Keratinocyte (primary cell): ENCODE measurements at regions not wholly inside any gene's neighbourhood (a gene's known extent, or its start where the extent isn't known, plus 50 kb on each side); places are given as distances from the start of the nearest gene placed in this dataset.

Experiments used
- DNase-seq: peaks from one replicate; pipeline ENCODE4 v3.0.0-alpha.2; 2011; ENCODE audit warnings: low read depth, missing footprints, low spot score
- FAIRE-seq: peaks from 2 replicates; lab custom pipeline; 2011; peaks lifted over from hg19 to GRCh38; lab: Jason Lieb, UNC
- H2AFZ ChIP-seq: 2 replicates; pipeline ENCODE4 v1.6.0; 2012; ENCODE audit warnings: low read length, control low read depth, inconsistent platforms; ENCODE audit not compliant: control insufficient read depth
- H3K27ac ChIP-seq: 2 replicates; pipeline ENCODE4 v1.5.1; 2011; ENCODE audit warnings: low read length; ENCODE audit not compliant: control insufficient read depth, insufficient read depth
- H3K27me3 ChIP-seq: 3 replicates; pipeline ENCODE4 v1.6.0; 2011; ENCODE audit warnings: low read length; ENCODE audit not compliant: control insufficient read depth, insufficient read depth; ENCODE audit errors: extremely low read depth
- H3K36me3 ChIP-seq, 2 experiments: 2 replicates in 1 of 2; 3 replicates in 1 of 2; pipeline ENCODE4 v1.5.1; 2011; ENCODE audit warnings: low read length in 2 of 2, mild to moderate bottlenecking in 1 of 2; ENCODE audit not compliant: control insufficient read depth in 2 of 2, insufficient read depth in 2 of 2; ENCODE audit errors: extremely low read depth in 1 of 2
- H3K4me1 ChIP-seq: 3 replicates; pipeline ENCODE4 v1.5.1; 2011; ENCODE audit warnings: low read length; ENCODE audit not compliant: control insufficient read depth, insufficient read depth; ENCODE audit errors: extremely low read depth
- H3K4me2 ChIP-seq: 3 replicates; pipeline ENCODE4 v1.6.0; 2011; ENCODE audit warnings: low read depth, low read length; ENCODE audit not compliant: control insufficient read depth, insufficient read depth; ENCODE audit errors: extremely low read depth
- H3K4me3 ChIP-seq, 3 experiments: fragments of 200-600 bp in 1 of 3; sonication (generic) in 1 of 3; 2 replicates in 2 of 3; 3 replicates in 1 of 3; pipeline ENCODE4 v1.5.1; 2011 to 2016; ENCODE audit warnings: low read length in 3 of 3, mild to moderate bottlenecking in 3 of 3, control low read depth in 2 of 3, inconsistent platforms in 1 of 3, low read depth in 1 of 3, mixed read lengths in 1 of 3, mixed run types in 1 of 3, moderate library complexity in 1 of 3; ENCODE audit not compliant: control insufficient read depth in 2 of 3, insufficient read depth in 2 of 3; ENCODE audit errors: extremely low read depth in 1 of 3
- H3K79me2 ChIP-seq: 2 replicates; pipeline ENCODE4 v1.6.0; 2012; ENCODE audit warnings: low read length; ENCODE audit not compliant: control insufficient read depth, insufficient read depth
- H3K9ac ChIP-seq: 3 replicates; pipeline ENCODE4 v1.6.0; 2011; ENCODE audit warnings: low read length; ENCODE audit not compliant: control insufficient read depth, insufficient read depth; ENCODE audit errors: extremely low read depth
- H3K9me1 ChIP-seq: 3 replicates; pipeline ENCODE4 v1.6.0; 2011; ENCODE audit warnings: low read length; ENCODE audit not compliant: control insufficient read depth, insufficient read depth; ENCODE audit errors: extremely low read depth
- H3K9me3 ChIP-seq: 2 replicates; pipeline ENCODE4 v1.5.1; 2012; ENCODE audit warnings: low read depth, low read length; ENCODE audit not compliant: control insufficient read depth
- H4K20me1 ChIP-seq: 3 replicates; pipeline ENCODE4 v1.6.0; 2011; ENCODE audit warnings: low read length; ENCODE audit not compliant: control insufficient read depth, insufficient read depth; ENCODE audit errors: extremely low read depth
- CTCF ChIP-seq, 3 experiments: IDR thresholded peaks in 1 of 3; conservative IDR thresholded peaks in 1 of 3; optimal IDR thresholded peaks in 1 of 3; 2 replicates in 2 of 3; 3 replicates in 1 of 3; pipeline versions ENCODE3 to v1.5.1; 2011; ENCODE audit warnings: low read length in 3 of 3, mild to moderate bottlenecking in 3 of 3, moderate library complexity in 2 of 3, control low read depth in 1 of 3, inconsistent platforms in 1 of 3; ENCODE audit not compliant: insufficient read depth in 2 of 3; ENCODE audit errors: extremely low read depth in 1 of 3
- EZH2 ChIP-seq: IDR thresholded peaks from one replicate; pipeline ENCODE4 v1.6.1; 2012; ENCODE audit warnings: inconsistent platforms, mild to moderate bottlenecking, low read length, moderate library complexity
- dilution Hi-C: fragments of 300-500 bp; cut with MboI; formaldehyde crosslinking; loops from one replicate; pipeline ENCODE4 v1.7.0; 2020; ENCODE audit warnings: low sequenced_read_pairs; ENCODE audit not compliant: extremely low pct_ligation_motif_present

GRCh38 chr18:2091937-2092336, 479.4 kb downstream of the METTL4 start:
- Histone ChIP-seq H3K27me3 (no peaks in the 10 kb centered on the region), H3K4me3 (no peak overlapping the region), H3K27ac (no peak overlapping the region), H3K36me3 (no peaks in the 10 kb centered on the region), H2AFZ (no peak overlapping the region), H3K9me1 (no peaks in the 10 kb centered on the region), H3K9me3 (no peaks in the 10 kb centered on the region), H4K20me1 (no peaks in the 10 kb centered on the region), H3K9ac (no peak overlapping the region), H3K4me2 (no peak overlapping the region), H3K4me1 (no peaks in the 10 kb centered on the region), H3K79me2 (no peaks in the 10 kb centered on the region)
- FAIRE-seq: no peak
- DNase-seq: no peak
- TF ChIP-seq CTCF (optimal IDR thresholded peaks at IDR 0.05 in 1 of 3, IDR thresholded peaks at IDR 0.05 in 1 of 3, conservative IDR thresholded peaks at IDR 0.05 in 1 of 3; ENCODE audit: extremely low read depth in 1 of 3, insufficient read depth in 2 of 3, low read length in 3 of 3) (no peak), EZH2 (no peak)
- dilution Hi-C loops: no loop called here

- Histone ChIP-seq H3K36me3 (no peaks in the 10 kb centered on the region), H3K4me2 (no peak overlapping the region), H2AFZ (no peak overlapping the region), H3K9me1 (no peaks in the 10 kb centered on the region), H3K9me3 (no peaks in the 10 kb centered on the region), H4K20me1 (no peaks in the 10 kb centered on the region), H3K9ac (no peak overlapping the region), H3K4me3 (no peak overlapping the region), H3K27me3 (no peaks in the 10 kb centered on the region), H3K27ac (no peak overlapping the region), H3K4me1 (no peaks in the 10 kb centered on the region), H3K79me2 (no peaks in the 10 kb centered on the region)
- dilution Hi-C loops: no loop called here
- FAIRE-seq: no peak
- TF ChIP-seq EZH2 (no peak), CTCF (optimal IDR thresholded peaks at IDR 0.05 in 1 of 3, IDR thresholded peaks at IDR 0.05 in 1 of 3, conservative IDR thresholded peaks at IDR 0.05 in 1 of 3; ENCODE audit: extremely low read depth in 1 of 3, insufficient read depth in 2 of 3, low read length in 3 of 3) (no peak)
- no peak for DNase-seq
These were observed 474.8 kb downstream of the METTL4 start for GRCh38 chr18:2096551-2096950.
